GM21717 (cell line): ENCODE measurements at regions not wholly inside any gene's neighbourhood (a gene's known extent, or its start where the extent isn't known, plus 50 kb on each side); places are given as distances from the start of the nearest gene placed in this dataset.

Experiments used
- ATAC-seq: cut with Tn5 transposase; IDR thresholded peaks from one replicate; pipeline ENCODE4 v1.9.1; 2021; ENCODE audit warnings: mild to moderate bottlenecking, moderate library complexity; ENCODE audit not compliant: unreplicated experiment

GRCh38 chr9:16092142-16093091, 539.6 kb downstream of the CCDC171 start:
- no peak for ATAC-seq

- no peak for ATAC-seq
These were observed 545.5 kb downstream of the CCDC171 start for GRCh38 chr9:16098306-16098705.

- no peak for ATAC-seq
These were observed 547.1 kb downstream of the CCDC171 start for GRCh38 chr9:16099732-16100536.

- ATAC-seq, result no peak
These were observed 547.8 kb downstream of the CCDC171 start for GRCh38 chr9:16100537-16101091.

GRCh38 chr9:16102154-16102553, 549.3 kb downstream of the CCDC171 start:
- ATAC-seq, result no peak

GRCh38 chr9:16103620-16104397, 551.0 kb downstream of the CCDC171 start:
- no peak for ATAC-seq

- ATAC-seq, result no peak
These were observed 552.6 kb downstream of the CCDC171 start for GRCh38 chr9:16105168-16106020.

- ATAC-seq, result no peak
These were observed 553.3 kb downstream of the CCDC171 start for GRCh38 chr9:16106021-16106571.

GRCh38 chr9:16112116-16112515, 559.3 kb downstream of the CCDC171 start:
- ATAC-seq, result no peak

GRCh38 chr9:16115994-16116393, 563.2 kb downstream of the CCDC171 start:
- ATAC-seq, result no peak

GRCh38 chr9:16118043-16118442, 565.2 kb downstream of the CCDC171 start:
- ATAC-seq, result no peak

- no peak for ATAC-seq
These were observed 566.7 kb downstream of the CCDC171 start for GRCh38 chr9:16119261-16120230.

GRCh38 chr9:16120231-16120641, 567.4 kb downstream of the CCDC171 start:
- no peak for ATAC-seq

- ATAC-seq, result no peak
These were observed 567.9 kb downstream of the CCDC171 start for GRCh38 chr9:16120727-16121126.

GRCh38 chr9:16121168-16121567, 568.3 kb downstream of the CCDC171 start:
- ATAC-seq, result no peak

GRCh38 chr9:16121601-16122286, 568.9 kb downstream of the CCDC171 start:
- no peak for ATAC-seq

- ATAC-seq, result no peak
These were observed 572.8 kb downstream of the CCDC171 start for GRCh38 chr9:16125629-16126028.

GRCh38 chr9:16126042-16126441, 573.2 kb downstream of the CCDC171 start:
- ATAC-seq, result no peak
